GM20000 (cell line): ENCODE measurements at regions not wholly inside any gene's neighbourhood (a gene's known extent, or its start where the extent isn't known, plus 50 kb on each side); places are given as distances from the start of the nearest gene placed in this dataset.
"Not testable (repeated sequence)": the region's sequence is repeated elsewhere in the genome, so short reads cannot be mapped to it uniquely, and the experiment has no call there.

ENCODE experiments used
- DNase-seq: peaks from one replicate; pipeline ENCODE4 v3.0.0; 2012; ENCODE audit warnings: low spot score
- CTCF ChIP-seq: IDR thresholded peaks from 2 replicates; pipeline ENCODE4 v1.5.1; 2012; ENCODE audit warnings: mild to moderate bottlenecking, control low read depth; ENCODE audit errors: extremely low read depth, missing control alignments

DNA sequence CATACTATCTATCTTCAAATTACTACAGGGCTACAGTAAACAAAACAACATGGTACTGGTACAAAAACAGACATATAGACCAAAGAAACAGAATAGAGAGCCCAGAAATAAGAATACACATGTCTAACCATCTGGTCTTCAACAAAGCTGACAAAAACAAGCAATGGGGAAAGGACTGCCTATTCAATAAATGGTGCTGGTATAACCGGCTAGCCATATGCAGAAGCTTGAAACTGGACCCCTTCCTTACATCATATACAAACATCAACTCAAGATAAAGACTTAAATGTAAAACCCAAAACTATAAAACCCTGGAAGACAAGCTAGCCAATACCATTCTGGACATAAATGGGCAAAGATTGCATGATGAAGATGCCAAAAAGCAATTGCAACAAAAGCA is 1143.7 kb downstream of the DNAJB9 start:
- no peak for DNase-seq
- no peak for TF ChIP-seq CTCF

- DNase-seq = not testable (repeated sequence)
Measured at GRCh38 chr7:109719359-109719758, 1149.7 kb downstream of the DNAJB9 start.

DNA sequence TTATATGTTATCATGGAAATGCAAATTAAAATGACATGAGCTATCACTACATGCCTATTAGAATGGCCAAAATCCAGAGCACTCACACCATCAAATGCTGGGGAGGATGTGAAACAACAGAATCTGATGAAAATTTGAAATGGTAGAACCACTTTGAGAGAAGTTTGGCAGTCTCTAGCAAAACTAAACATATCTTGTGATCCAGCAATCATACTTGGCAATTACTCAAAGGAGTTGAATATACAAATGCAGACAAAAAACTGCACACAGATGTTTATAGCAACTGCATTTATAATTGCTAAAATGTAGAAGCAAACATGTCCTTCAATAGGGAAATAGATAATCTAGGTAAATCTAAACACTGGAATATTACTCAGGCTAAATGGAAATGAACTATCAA is 1164.9 kb downstream of the DNAJB9 start:
- TF ChIP-seq CTCF = no peak
- no peak for DNase-seq

GRCh38 chr7:109735881-109736280 is 1166.2 kb downstream of the DNAJB9 start:
- DNase-seq = no peak
- no peak for TF ChIP-seq CTCF

- DNase-seq = no peak
- no peak for TF ChIP-seq CTCF
Measured at GRCh38 chr7:109745677-109746410, 1176.2 kb downstream of the DNAJB9 start.

GRCh38 chr7:109751241-109751640 is 1181.6 kb downstream of the DNAJB9 start:
- no peak for TF ChIP-seq CTCF
- no peak for DNase-seq

DNA sequence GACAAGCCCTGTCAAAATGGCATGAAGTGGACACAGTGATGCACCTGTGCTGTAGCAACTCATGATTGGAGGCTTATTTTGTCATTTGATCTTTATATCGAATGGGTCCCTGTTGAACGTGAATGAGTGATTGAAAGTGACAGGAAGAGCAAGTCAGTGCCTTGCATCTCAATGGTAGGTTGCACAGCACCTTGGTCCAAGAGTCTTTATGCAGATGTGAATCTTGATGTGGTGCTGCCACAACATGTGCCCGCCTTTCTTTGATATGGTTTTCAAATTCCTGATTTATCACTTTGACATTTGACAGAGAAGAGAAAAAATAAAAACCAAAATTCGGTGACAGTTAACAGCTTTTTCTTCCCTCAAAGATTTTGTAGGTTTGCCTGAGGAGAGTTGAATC is 1182.4 kb downstream of the DNAJB9 start:
- no peak for DNase-seq
- TF ChIP-seq CTCF = no peak

DNA sequence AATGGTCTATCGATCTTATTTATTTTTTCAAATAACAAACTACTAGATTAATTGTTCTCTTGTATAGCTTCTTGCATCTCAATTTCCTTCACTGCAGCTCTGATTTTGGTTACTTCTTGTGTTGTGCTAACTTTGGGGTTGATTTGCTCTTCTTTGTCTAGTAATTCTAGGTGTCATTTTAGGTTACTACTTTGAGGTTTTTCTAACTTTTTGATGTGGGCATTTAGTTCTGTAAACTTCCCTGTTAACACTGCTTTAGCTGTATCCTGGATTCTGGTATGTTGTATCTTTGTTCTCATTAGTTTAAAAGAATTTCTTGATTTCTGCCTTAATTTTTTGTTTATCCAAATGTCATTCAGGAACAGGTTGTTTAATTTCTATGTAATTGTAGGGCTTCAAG is 1188.0 kb downstream of the DNAJB9 start:
- no peak for DNase-seq
- no peak for TF ChIP-seq CTCF
